Progenitor cell of endocrine pancreas (in vitro differentiated cells): ENCODE measurements at regions not wholly inside any gene's neighbourhood (a gene's known extent, or its start where the extent isn't known, plus 50 kb on each side); places are given as distances from the start of the nearest gene placed in this dataset.
"Not testable (repeated sequence)": the region's sequence is repeated elsewhere in the genome, so short reads cannot be mapped to it uniquely, and the experiment has no call there.

ENCODE experiments used
- DNase-seq: peaks from one replicate; pipeline ENCODE4 v3.0.0; 2021; ENCODE audit warnings: low spot score; ENCODE audit not compliant: unreplicated experiment
- H3K27ac Mint-ChIP-seq: 2 replicates; pipeline ENCODE4 v1.8.0; 2021; ENCODE audit warnings: mild to moderate bottlenecking, moderate library complexity, mixed read lengths
- H3K27me3 Mint-ChIP-seq: 2 replicates; pipeline ENCODE4 v1.8.0; 2021; ENCODE audit warnings: mixed read lengths
- H3K36me3 Mint-ChIP-seq: 2 replicates; pipeline ENCODE4 v1.8.0; 2022; ENCODE audit warnings: mixed read lengths; ENCODE audit not compliant: insufficient read depth
- H3K4me1 Mint-ChIP-seq: 2 replicates; pipeline ENCODE4 v1.8.0; 2021; ENCODE audit warnings: low read depth, mixed read lengths
- H3K4me3 Mint-ChIP-seq: 2 replicates; pipeline ENCODE4 v1.8.0; 2021; ENCODE audit warnings: low read depth, mild to moderate bottlenecking, moderate library complexity, mixed read lengths
- H3K9me3 Mint-ChIP-seq: 2 replicates; pipeline ENCODE4 v1.8.0; 2021; ENCODE audit warnings: low read depth, mixed read lengths
- TF ChIP-seq, protein P1 (sequence below): fragments of 200-600 bp; sonication (generic); IDR thresholded peaks from one replicate; pipeline ENCODE4 v1.5.0; 2021; ENCODE audit warnings: antibody characterized with exemption, mild to moderate bottlenecking; ENCODE audit not compliant: unreplicated experiment

DNA sequence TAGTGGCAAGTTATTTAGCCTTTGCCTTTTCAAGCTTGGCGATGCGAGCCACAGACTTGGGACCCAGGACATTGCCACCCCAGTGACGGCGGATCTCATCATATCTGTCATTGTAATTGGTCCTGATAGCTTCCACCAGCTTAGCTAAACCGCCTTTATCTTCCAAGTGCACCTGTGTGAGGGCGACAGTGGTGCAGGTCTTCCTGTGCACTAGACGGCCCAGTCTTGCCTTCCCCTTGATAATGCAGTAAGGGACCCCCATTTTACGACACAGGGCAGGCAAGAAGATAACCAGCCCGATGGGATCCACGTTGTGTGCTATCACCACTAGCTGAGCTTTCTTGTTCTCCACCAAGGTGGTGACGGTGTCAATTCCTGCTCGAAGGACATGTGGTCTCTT, 99.6 kb upstream of the ITGB1 start:
- Mint-ChIP-seq H3K4me3 (no peak overlapping the region), H3K9me3 (peaks cover 3% of the 10 kb centered on the region), H3K27ac (no peak overlapping the region), H3K4me1 (no peaks in the 10 kb centered on the region), H3K36me3 (no peaks in the 10 kb centered on the region), H3K27me3 (peaks cover 3% of the 10 kb centered on the region)
- TF ChIP-seq, protein P1, sequence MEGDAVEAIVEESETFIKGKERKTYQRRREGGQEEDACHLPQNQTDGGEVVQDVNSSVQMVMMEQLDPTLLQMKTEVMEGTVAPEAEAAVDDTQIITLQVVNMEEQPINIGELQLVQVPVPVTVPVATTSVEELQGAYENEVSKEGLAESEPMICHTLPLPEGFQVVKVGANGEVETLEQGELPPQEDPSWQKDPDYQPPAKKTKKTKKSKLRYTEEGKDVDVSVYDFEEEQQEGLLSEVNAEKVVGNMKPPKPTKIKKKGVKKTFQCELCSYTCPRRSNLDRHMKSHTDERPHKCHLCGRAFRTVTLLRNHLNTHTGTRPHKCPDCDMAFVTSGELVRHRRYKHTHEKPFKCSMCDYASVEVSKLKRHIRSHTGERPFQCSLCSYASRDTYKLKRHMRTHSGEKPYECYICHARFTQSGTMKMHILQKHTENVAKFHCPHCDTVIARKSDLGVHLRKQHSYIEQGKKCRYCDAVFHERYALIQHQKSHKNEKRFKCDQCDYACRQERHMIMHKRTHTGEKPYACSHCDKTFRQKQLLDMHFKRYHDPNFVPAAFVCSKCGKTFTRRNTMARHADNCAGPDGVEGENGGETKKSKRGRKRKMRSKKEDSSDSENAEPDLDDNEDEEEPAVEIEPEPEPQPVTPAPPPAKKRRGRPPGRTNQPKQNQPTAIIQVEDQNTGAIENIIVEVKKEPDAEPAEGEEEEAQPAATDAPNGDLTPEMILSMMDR, result no peak
- DNase-seq, result no peak

DNA sequence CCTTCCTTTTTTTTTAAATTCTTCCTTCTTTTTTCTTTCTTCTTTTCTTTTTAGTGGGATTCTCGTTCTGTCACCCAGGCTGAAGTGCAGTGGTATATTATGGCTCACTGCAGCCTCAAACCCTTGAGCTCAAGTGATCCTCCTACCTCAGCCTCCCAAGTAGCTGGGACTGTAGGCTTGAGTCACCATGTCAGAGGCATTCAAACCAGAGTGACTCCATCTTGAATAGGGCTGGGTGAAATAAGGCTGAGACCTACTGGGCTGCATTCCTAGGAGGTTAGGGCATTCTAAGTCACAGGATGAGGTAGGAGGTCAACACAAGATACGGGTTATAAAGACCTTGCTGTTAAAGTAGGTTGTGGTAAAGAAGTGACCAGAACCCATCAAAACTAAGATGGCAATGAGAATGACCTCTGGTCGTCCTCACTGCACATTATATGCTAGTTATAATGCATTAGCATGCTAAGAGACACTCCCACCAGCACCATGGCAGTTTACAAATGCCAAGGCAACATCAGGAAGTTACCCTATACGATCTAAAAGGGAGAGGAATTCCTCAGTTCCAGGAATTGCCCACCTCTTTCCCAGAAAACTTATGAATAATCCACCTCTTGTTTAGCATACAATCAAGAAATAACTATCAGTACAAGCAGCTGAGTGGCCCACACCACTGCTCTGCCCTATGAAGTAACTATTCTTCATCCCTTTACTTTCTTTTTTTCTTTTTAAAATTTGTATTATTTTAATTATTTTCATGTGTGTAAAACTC, 99.0 kb upstream of the ITGB1 start:
- peaks cover 3% of the 10 kb centered on the region for H3K27me3 Mint-ChIP-seq
- H3K4me1 Mint-ChIP-seq, result no peaks in the 10 kb centered on the region
- H3K9me3 Mint-ChIP-seq, result no peaks in the 10 kb centered on the region
- no peak overlapping the region for H3K27ac Mint-ChIP-seq
- no peak for DNase-seq
- H3K36me3 Mint-ChIP-seq, result no peaks in the 10 kb centered on the region
- TF ChIP-seq, protein P1, result no peak
- no peak overlapping the region for H3K4me3 Mint-ChIP-seq

- Mint-ChIP-seq H3K36me3 (no peaks in the 10 kb centered on the region), H3K9me3 (no peaks in the 10 kb centered on the region), H3K27ac (no peak overlapping the region), H3K4me1 (no peaks in the 10 kb centered on the region), H3K27me3 (peaks cover 3% of the 10 kb centered on the region), H3K4me3 (no peak overlapping the region)
- no peak for DNase-seq
- TF ChIP-seq, protein P1, result no peak
Observed at GRCh38 chr10:33055625-33056024, 97.6 kb upstream of the ITGB1 start.

- H3K27ac Mint-ChIP-seq, result no peak overlapping the region
- DNase-seq, result no peak
- H3K27me3 Mint-ChIP-seq, result peaks cover 3% of the 10 kb centered on the region
- H3K9me3 Mint-ChIP-seq, result peaks cover 3% of the 10 kb centered on the region
- H3K4me3 Mint-ChIP-seq, result no peak overlapping the region
- no peaks in the 10 kb centered on the region for H3K36me3 Mint-ChIP-seq
- H3K4me1 Mint-ChIP-seq, result no peaks in the 10 kb centered on the region
- TF ChIP-seq, protein P1, result no peak
Observed at GRCh38 chr10:33052915-33053810, 95.1 kb upstream of the ITGB1 start.

- Mint-ChIP-seq H3K9me3 (peaks cover 3% of the 10 kb centered on the region), H3K27ac (no peak overlapping the region), H3K36me3 (no peaks in the 10 kb centered on the region)
Observed at GRCh38 chr10:33052263-33052875, 94.3 kb upstream of the ITGB1 start.

DNA sequence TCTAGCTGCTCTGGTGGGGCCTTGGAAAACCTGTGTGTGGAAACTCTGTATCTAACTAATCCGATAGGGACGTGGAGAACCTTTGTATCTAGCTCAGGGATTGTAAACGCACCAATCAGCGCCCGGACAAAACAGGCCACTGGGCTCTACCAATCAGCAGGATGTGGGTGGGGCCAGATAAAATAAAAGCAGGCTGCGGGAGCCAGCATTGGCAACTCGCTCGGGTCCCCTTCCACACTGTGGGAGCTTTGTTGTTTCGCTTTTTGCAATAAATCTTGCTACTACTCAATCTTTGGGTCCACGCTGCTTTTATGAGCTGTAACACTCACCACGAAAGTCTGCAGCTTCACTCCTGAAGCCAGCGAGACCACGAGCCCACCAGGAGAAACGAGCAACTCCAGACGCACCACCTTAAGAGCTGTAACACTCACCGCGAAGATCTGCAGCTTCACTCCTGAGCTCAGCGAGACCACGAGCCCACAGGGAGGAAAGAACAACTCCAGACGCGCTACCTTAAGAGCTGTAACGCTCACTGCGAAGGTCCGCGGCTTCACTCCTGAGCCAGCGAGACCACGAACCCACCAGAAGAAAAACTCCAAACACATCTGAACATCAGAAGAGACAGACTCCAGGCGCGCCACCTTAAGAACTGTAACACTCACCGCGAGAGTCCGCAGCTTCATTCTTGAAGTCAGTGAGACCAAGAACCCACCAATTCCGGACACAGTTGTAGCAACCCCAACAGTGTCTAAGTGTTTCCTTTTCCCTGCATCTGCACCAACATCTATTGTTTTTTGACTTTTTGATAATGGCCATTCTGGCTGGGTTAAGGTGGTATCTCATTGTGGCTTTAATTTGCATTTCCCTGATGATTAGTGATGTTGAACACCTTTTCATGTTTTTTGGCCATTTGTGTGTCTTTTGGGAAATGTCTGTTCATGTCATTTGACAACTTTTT, 92.2 kb upstream of the ITGB1 start:
- DNase-seq, H3K4me1 Mint-ChIP-seq, H3K36me3 Mint-ChIP-seq, H3K4me3 Mint-ChIP-seq, H3K27ac Mint-ChIP-seq, H3K9me3 Mint-ChIP-seq, H3K27me3 Mint-ChIP-seq: not testable (repeated sequence)

More at GRCh38 chr10:33052263-33052875, 94.3 kb upstream of the ITGB1 start:
- TF ChIP-seq, protein P1, result no peak
- H3K4me1 Mint-ChIP-seq, result no peaks in the 10 kb centered on the region
- H3K4me3 Mint-ChIP-seq, result no peak overlapping the region
- H3K27me3 Mint-ChIP-seq, result peaks cover 3% of the 10 kb centered on the region
- DNase-seq, result no peak
